ENCODE measurements at regions not wholly inside any gene's neighbourhood (a gene's known extent, or its start where the extent isn't known, plus 50 kb on each side); places are given as distances from the start of the nearest gene placed in this dataset.
A peak's percentile ranks its signal among the peaks of the same experiment; 100 is the strongest.
"Not testable (repeated sequence)": the region's sequence is repeated elsewhere in the genome, so short reads cannot be mapped to it uniquely, and the experiment has no call there.

- not testable (repeated sequence) for DNase-seq
Observed at GRCh38 chr7:6939126-6939525, 113.1 kb upstream of the CCZ1B start.

DNA sequence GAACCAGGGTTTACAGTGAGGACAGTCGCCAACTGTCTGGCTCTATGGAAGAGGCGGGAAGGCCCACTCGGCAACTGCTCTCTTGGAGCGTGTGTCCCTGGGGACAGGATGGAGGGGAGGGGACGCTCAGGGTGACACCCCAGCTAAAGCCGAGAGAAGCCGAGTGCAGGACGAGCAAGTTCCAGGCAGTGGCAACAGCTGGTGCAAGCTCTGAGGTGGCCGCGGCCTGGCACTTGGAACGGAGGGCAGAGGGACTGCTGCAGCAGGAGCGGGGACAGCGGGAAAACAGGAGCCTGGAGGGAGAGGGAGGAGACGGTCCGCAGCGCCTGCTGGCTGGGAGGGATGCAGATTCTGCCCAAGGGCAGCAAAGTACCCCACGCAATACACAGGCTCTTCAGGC is 113.8 kb upstream of the CCZ1B start:
- DNase-seq: not testable (repeated sequence)

DNA sequence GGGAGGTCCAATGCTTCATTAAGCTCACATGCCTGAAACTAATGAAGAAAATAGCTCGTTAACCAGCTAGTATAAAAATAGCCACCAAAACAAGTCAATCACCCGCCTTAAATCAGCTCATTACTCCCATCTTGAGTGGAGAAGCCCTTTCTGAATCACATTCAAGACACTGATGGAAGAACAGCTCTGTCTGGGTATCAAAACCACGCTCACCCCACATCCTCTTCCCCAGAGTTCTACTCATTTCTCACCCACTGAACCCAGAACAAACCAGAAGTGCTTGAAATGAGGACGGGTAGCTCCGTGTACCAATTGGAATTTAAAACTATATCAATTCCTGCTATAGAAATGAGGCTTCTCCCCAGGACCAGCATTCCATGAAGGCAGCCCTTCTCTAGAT is 120.8 kb upstream of the CCZ1B start:
- not testable (repeated sequence) for DNase-seq

GRCh38 chr7:6950231-6950630 is 124.2 kb upstream of the CCZ1B start:
- not testable (repeated sequence) for DNase-seq

DNA sequence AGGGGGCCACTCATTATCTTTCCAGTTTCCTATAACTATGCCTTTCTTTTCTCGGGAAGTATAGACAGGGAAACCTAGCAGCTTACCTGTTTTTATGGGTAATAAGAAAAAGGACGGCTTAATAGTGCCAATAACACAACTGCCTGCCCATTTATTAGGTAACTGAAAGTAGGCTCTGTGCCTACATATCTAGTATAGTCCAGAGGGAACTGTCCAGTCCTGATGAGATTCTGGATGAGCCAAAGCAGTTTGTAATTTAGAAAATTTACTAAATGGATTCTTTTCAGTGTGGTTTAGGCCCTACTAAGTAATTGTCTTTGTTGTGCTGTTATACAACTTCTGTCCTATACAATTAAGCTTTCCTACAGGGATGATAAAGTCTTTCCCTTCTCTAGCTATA is 125.5 kb upstream of the CCZ1B start:
- not testable (repeated sequence) for DNase-seq

- not testable (repeated sequence) for DNase-seq
Observed at GRCh38 chr7:6953138-6953797, 127.2 kb upstream of the CCZ1B start.

DNA sequence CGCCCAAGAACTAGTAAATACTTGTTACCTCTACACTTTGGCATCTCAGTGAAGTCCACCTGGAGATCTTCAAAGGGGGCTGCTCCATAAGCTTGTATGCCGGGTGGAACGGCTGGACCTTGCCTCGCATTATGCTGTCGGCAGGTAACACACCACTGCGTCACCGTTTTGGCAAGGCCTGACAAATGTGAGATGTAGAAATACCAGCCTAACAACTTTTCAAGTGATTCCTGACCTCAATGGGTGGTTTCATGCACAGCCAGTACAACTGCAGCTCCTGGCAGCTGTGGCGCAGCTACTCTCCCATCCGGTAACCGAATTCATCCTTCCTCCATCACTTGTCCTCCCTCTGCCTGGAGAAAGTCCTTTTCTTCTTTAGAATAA is 127.7 kb upstream of the CCZ1B start:
- not testable (repeated sequence) for DNase-seq

DNA sequence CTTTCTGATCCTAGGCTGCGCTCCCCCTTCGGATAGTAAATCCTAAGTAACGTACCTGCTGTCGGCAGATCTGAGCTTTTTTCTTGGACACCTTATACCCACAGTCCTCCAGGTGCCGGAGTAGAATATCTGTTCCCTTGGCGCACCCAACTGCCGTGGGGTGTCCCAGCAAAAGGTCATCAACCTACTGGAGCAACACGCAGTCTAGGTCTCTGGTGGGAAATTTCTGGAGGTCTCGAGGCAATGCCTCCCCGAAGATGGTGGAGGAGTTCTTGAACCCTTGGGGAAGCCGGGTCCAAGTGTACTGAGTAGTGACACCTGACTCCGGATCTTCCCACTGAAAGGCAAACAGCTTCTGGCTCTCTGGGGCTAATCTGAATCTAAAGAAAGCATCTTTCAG is 129.3 kb upstream of the CCZ1B start:
- not testable (repeated sequence) for DNase-seq

GRCh38 chr7:6955990-6956566 is 130.0 kb upstream of the CCZ1B start:
- not testable (repeated sequence) for DNase-seq

GRCh38 chr7:6958371-6958770 is 132.3 kb upstream of the CCZ1B start:
- not testable (repeated sequence) for DNase-seq

- DNase-seq: not testable (repeated sequence)
Observed at GRCh38 chr7:6959942-6960341, 133.9 kb upstream of the CCZ1B start.

DNA sequence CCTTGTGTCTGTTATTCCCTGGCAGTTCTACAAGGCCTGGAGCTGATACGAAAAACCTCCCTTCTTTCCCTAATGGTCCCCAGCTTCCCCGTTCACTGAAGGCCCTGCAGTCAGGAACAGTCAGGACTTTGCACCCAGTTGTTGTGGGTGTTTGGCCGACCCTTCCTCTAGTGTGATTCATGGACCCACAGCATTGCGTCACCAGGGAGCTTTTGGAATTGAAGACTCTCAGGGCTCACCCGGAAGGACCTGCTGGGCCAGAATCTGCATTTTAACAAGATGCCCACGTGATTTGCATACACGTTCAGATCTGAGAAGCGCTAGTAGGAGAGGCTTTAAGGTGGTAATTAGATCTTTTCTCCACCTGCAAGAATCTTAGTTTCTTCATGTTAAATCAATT is 136.8 kb upstream of the CCZ1B start:
- DNase-seq: not testable (repeated sequence)

DNA sequence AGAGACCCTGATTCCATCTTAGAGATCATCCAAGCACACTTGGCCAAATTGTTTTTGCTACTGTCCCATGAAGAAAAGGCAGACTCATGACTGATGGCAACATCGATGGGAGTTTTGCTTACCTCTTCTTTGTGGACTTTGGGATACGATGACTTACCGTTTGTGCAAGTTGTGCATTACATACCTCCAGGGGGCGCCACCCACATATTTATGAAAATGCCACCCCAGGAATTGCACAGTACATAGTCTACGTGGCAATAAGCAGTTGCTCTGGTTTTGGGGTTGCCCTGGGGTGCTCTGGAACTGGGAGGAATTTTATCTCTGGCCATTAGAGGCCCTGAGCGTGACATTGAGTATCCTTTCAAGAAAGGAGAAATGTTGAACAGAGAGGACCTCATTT is 139.0 kb upstream of the CCZ1B start:
- DNase-seq: peak; percentile 61

DNA sequence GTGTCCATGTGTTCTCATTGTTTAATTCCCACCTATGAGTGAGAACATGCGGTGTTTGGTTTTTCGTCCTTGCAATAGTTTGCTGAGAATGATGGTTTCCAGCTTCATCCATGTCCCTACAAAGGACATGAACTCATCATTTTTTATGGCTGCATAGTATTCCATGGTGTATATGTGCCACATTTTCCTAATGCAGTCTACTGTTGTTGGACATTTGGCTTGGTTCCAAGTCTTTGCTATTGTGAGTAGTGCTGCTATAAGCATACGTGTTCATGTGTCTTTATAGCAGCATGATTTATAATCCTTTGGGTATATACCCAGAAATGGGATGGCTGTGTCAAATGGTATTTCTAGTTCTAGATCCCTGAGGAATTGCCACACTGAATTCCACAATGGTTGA is 144.1 kb upstream of the CCZ1B start:
- not testable (repeated sequence) for DNase-seq

DNA sequence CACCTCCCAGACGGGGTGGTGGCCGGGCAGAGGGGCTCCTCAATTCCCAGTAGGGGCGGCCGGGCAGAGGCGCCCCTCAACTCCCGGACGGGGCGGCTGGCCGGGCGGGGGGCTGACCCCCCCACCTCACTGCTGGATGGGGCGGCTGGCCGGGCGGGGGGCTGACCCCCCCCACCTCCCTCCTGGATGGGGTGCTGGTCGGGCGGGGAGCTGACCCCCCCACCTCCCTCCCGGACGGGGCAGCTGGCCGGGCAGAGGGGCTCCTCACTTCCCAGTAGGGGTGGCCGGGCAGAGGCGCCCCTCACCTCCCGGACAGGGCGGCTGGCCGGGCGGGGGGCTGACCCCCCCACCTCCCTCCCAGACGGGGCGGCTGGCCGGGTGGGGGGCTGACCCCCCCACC is 148.8 kb upstream of the CCZ1B start:
- DNase-seq: not testable (repeated sequence)

GRCh38 chr7:6975346-6975745 is 149.3 kb upstream of the CCZ1B start:
- DNase-seq: not testable (repeated sequence)

- not testable (repeated sequence) for DNase-seq
Observed at GRCh38 chr7:6977368-6977767, 151.3 kb upstream of the CCZ1B start.

- DNase-seq: not testable (repeated sequence)
Observed at GRCh38 chr7:6978326-6978725, 152.3 kb upstream of the CCZ1B start.

GRCh38 chr7:6979456-6979855 is 153.4 kb upstream of the CCZ1B start:
- DNase-seq: not testable (repeated sequence)

GRCh38 chr7:6982375-6982774 is 156.3 kb upstream of the CCZ1B start:
- DNase-seq: not testable (repeated sequence)

- DNase-seq: not testable (repeated sequence)
Observed at GRCh38 chr7:6986892-6987291, 160.8 kb upstream of the CCZ1B start.

- not testable (repeated sequence) for DNase-seq
Observed at GRCh38 chr7:6988608-6989007, 162.5 kb upstream of the CCZ1B start.

GRCh38 chr7:6989968-6990367 is 163.9 kb upstream of the CCZ1B start:
- DNase-seq: not testable (repeated sequence)

GRCh38 chr7:6990426-6991152 is 164.5 kb upstream of the CCZ1B start:
- not testable (repeated sequence) for DNase-seq
